ENCODE measurements at regions not wholly inside any gene's neighbourhood (a gene's known extent, or its start where the extent isn't known, plus 50 kb on each side); places are given as distances from the start of the nearest gene placed in this dataset.

DNA sequence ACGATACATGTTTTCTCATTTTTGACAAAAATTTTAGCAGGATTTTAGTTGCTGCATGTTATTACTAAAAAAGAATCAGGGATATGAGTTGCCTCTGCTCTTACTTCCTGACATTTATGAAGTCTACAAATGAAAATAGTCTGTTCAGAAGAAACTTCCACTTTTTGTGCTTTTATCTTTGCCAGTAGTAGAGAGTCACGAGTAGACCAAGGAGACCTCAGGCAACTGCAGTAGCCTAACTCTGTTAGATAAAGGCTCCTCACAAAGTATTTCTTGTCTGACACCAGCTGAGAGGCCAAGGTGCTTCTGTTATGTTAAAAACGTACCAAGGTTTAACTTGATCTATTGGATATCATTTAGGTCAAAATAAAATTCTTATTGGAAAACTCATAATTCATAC is 333.9 kb downstream of the NR2F1-AS1 start:
- TF ChIP-seq, protein P1, sequence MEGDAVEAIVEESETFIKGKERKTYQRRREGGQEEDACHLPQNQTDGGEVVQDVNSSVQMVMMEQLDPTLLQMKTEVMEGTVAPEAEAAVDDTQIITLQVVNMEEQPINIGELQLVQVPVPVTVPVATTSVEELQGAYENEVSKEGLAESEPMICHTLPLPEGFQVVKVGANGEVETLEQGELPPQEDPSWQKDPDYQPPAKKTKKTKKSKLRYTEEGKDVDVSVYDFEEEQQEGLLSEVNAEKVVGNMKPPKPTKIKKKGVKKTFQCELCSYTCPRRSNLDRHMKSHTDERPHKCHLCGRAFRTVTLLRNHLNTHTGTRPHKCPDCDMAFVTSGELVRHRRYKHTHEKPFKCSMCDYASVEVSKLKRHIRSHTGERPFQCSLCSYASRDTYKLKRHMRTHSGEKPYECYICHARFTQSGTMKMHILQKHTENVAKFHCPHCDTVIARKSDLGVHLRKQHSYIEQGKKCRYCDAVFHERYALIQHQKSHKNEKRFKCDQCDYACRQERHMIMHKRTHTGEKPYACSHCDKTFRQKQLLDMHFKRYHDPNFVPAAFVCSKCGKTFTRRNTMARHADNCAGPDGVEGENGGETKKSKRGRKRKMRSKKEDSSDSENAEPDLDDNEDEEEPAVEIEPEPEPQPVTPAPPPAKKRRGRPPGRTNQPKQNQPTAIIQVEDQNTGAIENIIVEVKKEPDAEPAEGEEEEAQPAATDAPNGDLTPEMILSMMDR (IDR thresholded peaks at IDR 0.05): no peak
- DNase-seq (ENCODE audit: low spot score) (no peak), ATAC-seq (ENCODE audit: low FRiP score) (no peak)

DNA sequence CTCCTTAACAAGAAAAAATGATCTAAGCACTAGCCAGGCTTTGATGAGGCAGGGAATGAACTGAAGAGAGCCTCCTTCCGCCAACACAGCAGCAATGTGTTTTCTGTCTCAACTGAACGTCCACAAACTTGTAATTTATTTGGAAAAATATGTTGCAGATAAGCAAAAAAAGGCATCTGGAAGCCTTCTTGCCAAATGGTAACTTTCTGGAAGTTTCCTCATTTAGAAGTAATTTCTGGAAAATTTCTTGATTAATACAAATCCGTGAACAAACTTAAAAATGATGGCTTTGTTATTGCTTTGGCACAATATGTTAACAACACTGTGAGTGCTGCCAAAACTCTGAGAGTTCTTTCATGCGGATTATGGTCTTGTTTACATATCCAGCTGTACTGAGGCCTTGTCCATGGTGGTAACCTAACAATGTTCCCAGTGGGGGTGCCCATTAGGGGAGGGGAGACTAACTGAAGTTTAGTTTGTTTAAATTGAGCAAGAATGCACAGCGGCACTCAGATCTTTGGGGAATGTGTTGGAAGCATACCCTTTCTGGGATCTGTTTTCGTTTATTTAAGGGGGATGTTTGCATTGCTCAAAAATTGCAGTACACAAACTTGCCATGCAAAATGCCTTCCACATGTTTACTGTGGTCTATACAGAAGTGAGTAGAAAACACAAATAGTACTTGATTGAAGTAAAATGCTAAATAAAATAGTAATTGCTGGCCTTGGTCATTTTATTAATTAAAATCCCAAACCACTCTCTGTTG is 334.7 kb downstream of the NR2F1-AS1 start:
- TF ChIP-seq, protein P1 (IDR thresholded peaks at IDR 0.05): no peak
- no peak for ATAC-seq (ENCODE audit: low FRiP score)
- no peak for DNase-seq (ENCODE audit: low spot score)

- no peak for ATAC-seq (ENCODE audit: low FRiP score)
- DNase-seq (ENCODE audit: low spot score): no peak
- TF ChIP-seq, protein P1 (IDR thresholded peaks at IDR 0.05): no peak
These were observed 335.8 kb downstream of the NR2F1-AS1 start for GRCh38 chr5:93245226-93245625.

DNA sequence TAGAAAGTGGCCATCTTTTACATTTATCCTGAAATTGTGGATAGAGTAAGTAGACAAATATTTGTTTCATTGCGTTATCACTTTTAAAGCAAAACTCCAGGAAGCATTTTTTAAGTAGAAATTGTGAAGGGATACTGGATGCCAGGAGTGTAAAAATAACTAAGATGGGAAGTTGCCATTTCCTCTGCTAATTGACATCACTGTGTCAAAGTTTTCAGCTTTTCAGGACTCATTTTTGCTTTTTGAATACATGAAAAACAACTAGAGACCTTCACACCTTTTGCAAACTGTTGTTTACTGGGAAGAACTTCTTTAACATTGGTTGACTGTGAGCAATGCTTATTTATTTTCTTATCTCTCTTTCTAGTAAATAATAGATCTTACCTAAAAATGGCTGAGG is 337.5 kb downstream of the NR2F1-AS1 start:
- no peak for ATAC-seq (ENCODE audit: low FRiP score)
- TF ChIP-seq, protein P1 (IDR thresholded peaks at IDR 0.05): no peak
- no peak for DNase-seq (ENCODE audit: low spot score)

GRCh38 chr5:93240228-93240834 is 340.7 kb downstream of the NR2F1-AS1 start:
- TF ChIP-seq, protein P1 (IDR thresholded peaks at IDR 0.05): no peak
- DNase-seq (ENCODE audit: low spot score) (no peak), ATAC-seq (ENCODE audit: low FRiP score) (no peak)

- DNase-seq (ENCODE audit: low spot score) (no peak), ATAC-seq (ENCODE audit: low FRiP score) (no peak)
- TF ChIP-seq, protein P1 (IDR thresholded peaks at IDR 0.05): no peak
These were observed 344.1 kb downstream of the NR2F1-AS1 start for GRCh38 chr5:93236807-93237421.
